ENCODE measurements at regions not wholly inside any gene's neighbourhood (a gene's known extent, or its start where the extent isn't known, plus 50 kb on each side); places are given as distances from the start of the nearest gene placed in this dataset.
"Not testable (repeated sequence)": the region's sequence is repeated elsewhere in the genome, so short reads cannot be mapped to it uniquely, and the experiment has no call there.

DNA sequence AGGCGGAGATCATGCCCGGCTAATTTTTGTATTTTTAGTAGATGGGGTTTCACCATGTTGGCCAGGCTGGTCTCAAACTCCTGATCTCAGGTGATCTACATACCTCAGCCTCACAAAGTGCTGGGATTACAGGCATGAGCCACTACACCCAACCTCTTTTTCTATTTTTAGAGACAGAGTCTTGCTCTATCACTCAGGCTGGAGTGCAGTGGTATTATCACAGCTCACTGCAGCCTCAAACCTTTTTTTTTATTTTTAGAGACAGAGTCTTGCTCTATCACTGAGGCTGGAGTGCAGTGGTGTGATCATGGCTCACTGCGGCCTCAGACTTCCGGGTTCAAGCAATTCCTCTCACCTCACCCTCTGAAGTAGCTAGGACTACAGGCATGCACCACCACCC lies 64.6 kb upstream of the ADGRL1 start:
- DNase-seq; H3K4me2 ChIP-seq; H4K20me1 ChIP-seq (ENCODE audit: insufficient read depth); H3K27ac ChIP-seq (ENCODE audit: low read depth in 2 of 2, low read length in 1 of 2); H3K4me1 ChIP-seq (ENCODE audit: control insufficient read depth in 1 of 2, insufficient read depth in 2 of 2, low read depth in 1 of 2, low read length in 1 of 2); H3K4me3 ChIP-seq (ENCODE audit: low read depth in 2 of 2, low read length in 1 of 2); H3K79me2 ChIP-seq (ENCODE audit: insufficient read depth); CTCF ChIA-PET; H3K36me3 ChIP-seq (replicated peaks in 1 of 2; ENCODE audit: control insufficient read depth in 1 of 2, insufficient read depth in 2 of 2, low read length in 1 of 2); H3K9me2 ChIP-seq; H3K27me3 ChIP-seq (ENCODE audit: insufficient read depth); H2AFZ ChIP-seq (ENCODE audit: low read depth); H3F3A ChIP-seq (replicated peaks; ENCODE audit: insufficient read depth); H3K9me3 ChIP-seq; H3K9ac ChIP-seq: not testable (repeated sequence)
- POLR2A ChIA-PET: interaction anchor here (0.7 kb wide), 1 partner anchor 20 kb away, joined by 3 read pairs; no protein-coding TSS in a partner anchor
- 88% methylated on average over 4 of the region's 4 CpGs for WGBS (ENCODE audit: low lambda C conversion rate)

DNA sequence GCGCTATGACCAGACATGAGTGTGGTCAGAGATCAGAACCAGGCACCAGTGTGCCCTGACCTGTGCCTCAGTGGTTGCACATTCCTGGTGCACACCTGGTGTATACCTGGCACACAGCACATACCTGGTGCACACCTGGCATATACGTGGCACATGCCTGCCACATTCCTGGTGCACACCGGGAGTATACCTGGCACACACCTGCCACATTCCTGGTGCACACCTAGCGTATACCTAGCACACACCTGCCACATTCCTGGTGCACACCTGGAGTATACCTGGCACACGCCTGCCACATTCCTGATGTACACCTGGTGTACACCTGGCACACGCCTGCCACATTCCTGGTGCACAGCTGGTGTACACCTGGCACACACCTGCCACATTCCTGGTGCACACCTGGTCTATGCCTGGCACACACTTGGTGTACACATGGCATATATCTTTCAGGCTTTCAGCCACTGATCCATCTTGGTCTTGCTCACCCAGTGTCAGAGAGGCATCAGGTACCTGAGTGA lies 61.3 kb upstream of the ADGRL1 start:
- DNase-seq: no peak
- no peaks in the 10 kb centered on the region for H3K9me2 ChIP-seq
- H3K4me2 ChIP-seq: no peak overlapping the region
- H3K4me1 ChIP-seq (ENCODE audit: control insufficient read depth in 1 of 2, insufficient read depth in 2 of 2, low read depth in 1 of 2, low read length in 1 of 2): no peaks in the 10 kb centered on the region
- 80% methylated on average over 2 of the region's 6 CpGs for WGBS (ENCODE audit: low lambda C conversion rate)
- no peak overlapping the region for H3K27ac ChIP-seq (ENCODE audit: low read depth in 2 of 2, low read length in 1 of 2)
- H3K9me3 ChIP-seq: no peaks in the 10 kb centered on the region
- no peaks in the 10 kb centered on the region for H3K36me3 ChIP-seq (replicated peaks in 1 of 2; ENCODE audit: control insufficient read depth in 1 of 2, insufficient read depth in 2 of 2, low read length in 1 of 2)
- H4K20me1 ChIP-seq (ENCODE audit: insufficient read depth): no peaks in the 10 kb centered on the region
- H3K79me2 ChIP-seq (ENCODE audit: insufficient read depth): no peaks in the 10 kb centered on the region
- POLR2A ChIA-PET: no interaction called here
- no peak overlapping the region for H3K9ac ChIP-seq
- CTCF ChIA-PET: no interaction called here
- no peak overlapping the region for H2AFZ ChIP-seq (ENCODE audit: low read depth)
- H3K4me3 ChIP-seq (ENCODE audit: low read depth in 2 of 2, low read length in 1 of 2): no peak overlapping the region
- no peaks in the 10 kb centered on the region for H3F3A ChIP-seq (replicated peaks; ENCODE audit: insufficient read depth)
- no peaks in the 10 kb centered on the region for H3K27me3 ChIP-seq (ENCODE audit: insufficient read depth)
- TF ChIP-seq, protein P1, sequence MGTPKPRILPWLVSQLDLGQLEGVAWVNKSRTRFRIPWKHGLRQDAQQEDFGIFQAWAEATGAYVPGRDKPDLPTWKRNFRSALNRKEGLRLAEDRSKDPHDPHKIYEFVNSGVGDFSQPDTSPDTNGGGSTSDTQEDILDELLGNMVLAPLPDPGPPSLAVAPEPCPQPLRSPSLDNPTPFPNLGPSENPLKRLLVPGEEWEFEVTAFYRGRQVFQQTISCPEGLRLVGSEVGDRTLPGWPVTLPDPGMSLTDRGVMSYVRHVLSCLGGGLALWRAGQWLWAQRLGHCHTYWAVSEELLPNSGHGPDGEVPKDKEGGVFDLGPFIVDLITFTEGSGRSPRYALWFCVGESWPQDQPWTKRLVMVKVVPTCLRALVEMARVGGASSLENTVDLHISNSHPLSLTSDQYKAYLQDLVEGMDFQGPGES (IDR thresholded peaks at IDR 0.05; ENCODE audit: low read depth, low read length): no peak
- TF ChIP-seq TAF1 (IDR thresholded peaks at IDR 0.05; ENCODE audit: borderline replicate concordance, low read depth, low read length) (no peak), GATA2 (CRISPR knock-in tag; IDR thresholded peaks at IDR 0.05) (no peak), FOXM1 (IDR thresholded peaks at IDR 0.05; ENCODE audit: low read depth) (no peak), NFIC (IDR thresholded peaks at IDR 0.05; ENCODE audit: borderline replicate concordance) (no peak), TEAD4 (IDR thresholded peaks at IDR 0.05; ENCODE audit: borderline replicate concordance, insufficient read depth) (no peak), FOSL2 (IDR thresholded peaks at IDR 0.05; ENCODE audit: borderline replicate concordance, low read depth) (no peak), GABPA (IDR thresholded peaks at IDR 0.05; ENCODE audit: low read depth) (no peak), ELF1 (IDR thresholded peaks at IDR 0.05) (no peak), EZH2phosphoT487 (IDR thresholded peaks at IDR 0.05; ENCODE audit: borderline replicate concordance, low read depth) (no peak), TCF12 (IDR thresholded peaks at IDR 0.05) (no peak), MEF2A (IDR thresholded peaks at IDR 0.05; ENCODE audit: borderline replicate concordance, low read depth) (no peak)
- TF ChIP-seq, protein P2, sequence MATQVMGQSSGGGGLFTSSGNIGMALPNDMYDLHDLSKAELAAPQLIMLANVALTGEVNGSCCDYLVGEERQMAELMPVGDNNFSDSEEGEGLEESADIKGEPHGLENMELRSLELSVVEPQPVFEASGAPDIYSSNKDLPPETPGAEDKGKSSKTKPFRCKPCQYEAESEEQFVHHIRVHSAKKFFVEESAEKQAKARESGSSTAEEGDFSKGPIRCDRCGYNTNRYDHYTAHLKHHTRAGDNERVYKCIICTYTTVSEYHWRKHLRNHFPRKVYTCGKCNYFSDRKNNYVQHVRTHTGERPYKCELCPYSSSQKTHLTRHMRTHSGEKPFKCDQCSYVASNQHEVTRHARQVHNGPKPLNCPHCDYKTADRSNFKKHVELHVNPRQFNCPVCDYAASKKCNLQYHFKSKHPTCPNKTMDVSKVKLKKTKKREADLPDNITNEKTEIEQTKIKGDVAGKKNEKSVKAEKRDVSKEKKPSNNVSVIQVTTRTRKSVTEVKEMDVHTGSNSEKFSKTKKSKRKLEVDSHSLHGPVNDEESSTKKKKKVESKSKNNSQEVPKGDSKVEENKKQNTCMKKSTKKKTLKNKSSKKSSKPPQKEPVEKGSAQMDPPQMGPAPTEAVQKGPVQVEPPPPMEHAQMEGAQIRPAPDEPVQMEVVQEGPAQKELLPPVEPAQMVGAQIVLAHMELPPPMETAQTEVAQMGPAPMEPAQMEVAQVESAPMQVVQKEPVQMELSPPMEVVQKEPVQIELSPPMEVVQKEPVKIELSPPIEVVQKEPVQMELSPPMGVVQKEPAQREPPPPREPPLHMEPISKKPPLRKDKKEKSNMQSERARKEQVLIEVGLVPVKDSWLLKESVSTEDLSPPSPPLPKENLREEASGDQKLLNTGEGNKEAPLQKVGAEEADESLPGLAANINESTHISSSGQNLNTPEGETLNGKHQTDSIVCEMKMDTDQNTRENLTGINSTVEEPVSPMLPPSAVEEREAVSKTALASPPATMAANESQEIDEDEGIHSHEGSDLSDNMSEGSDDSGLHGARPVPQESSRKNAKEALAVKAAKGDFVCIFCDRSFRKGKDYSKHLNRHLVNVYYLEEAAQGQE (IDR thresholded peaks at IDR 0.05; ENCODE audit: low read depth, low read length): no peak
- TF ChIP-seq, protein P3, sequence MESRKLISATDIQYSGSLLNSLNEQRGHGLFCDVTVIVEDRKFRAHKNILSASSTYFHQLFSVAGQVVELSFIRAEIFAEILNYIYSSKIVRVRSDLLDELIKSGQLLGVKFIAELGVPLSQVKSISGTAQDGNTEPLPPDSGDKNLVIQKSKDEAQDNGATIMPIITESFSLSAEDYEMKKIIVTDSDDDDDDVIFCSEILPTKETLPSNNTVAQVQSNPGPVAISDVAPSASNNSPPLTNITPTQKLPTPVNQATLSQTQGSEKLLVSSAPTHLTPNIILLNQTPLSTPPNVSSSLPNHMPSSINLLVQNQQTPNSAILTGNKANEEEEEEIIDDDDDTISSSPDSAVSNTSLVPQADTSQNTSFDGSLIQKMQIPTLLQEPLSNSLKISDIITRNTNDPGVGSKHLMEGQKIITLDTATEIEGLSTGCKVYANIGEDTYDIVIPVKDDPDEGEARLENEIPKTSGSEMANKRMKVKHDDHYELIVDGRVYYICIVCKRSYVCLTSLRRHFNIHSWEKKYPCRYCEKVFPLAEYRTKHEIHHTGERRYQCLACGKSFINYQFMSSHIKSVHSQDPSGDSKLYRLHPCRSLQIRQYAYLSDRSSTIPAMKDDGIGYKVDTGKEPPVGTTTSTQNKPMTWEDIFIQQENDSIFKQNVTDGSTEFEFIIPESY (IDR thresholded peaks at IDR 0.05; ENCODE audit: borderline replicate concordance, low read depth): no peak
- TF ChIP-seq, protein P4, sequence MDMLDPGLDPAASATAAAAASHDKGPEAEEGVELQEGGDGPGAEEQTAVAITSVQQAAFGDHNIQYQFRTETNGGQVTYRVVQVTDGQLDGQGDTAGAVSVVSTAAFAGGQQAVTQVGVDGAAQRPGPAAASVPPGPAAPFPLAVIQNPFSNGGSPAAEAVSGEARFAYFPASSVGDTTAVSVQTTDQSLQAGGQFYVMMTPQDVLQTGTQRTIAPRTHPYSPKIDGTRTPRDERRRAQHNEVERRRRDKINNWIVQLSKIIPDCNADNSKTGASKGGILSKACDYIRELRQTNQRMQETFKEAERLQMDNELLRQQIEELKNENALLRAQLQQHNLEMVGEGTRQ (IDR thresholded peaks at IDR 0.05; ENCODE audit: borderline replicate concordance, low read depth, low read length): no peak
- TF ChIP-seq, protein P5, sequence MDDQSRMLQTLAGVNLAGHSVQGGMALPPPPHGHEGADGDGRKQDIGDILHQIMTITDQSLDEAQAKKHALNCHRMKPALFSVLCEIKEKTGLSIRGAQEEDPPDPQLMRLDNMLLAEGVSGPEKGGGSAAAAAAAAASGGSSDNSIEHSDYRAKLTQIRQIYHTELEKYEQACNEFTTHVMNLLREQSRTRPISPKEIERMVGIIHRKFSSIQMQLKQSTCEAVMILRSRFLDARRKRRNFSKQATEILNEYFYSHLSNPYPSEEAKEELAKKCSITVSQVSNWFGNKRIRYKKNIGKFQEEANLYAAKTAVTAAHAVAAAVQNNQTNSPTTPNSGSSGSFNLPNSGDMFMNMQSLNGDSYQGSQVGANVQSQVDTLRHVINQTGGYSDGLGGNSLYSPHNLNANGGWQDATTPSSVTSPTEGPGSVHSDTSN (IDR thresholded peaks at IDR 0.05): no peak
- TF ChIP-seq, protein P6, sequence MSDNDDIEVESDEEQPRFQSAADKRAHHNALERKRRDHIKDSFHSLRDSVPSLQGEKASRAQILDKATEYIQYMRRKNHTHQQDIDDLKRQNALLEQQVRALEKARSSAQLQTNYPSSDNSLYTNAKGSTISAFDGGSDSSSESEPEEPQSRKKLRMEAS (IDR thresholded peaks at IDR 0.05; ENCODE audit: low read depth): no peak
- TF ChIP-seq, protein P7, sequence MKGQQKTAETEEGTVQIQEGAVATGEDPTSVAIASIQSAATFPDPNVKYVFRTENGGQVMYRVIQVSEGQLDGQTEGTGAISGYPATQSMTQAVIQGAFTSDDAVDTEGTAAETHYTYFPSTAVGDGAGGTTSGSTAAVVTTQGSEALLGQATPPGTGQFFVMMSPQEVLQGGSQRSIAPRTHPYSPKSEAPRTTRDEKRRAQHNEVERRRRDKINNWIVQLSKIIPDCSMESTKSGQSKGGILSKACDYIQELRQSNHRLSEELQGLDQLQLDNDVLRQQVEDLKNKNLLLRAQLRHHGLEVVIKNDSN (IDR thresholded peaks at IDR 0.05; ENCODE audit: borderline replicate concordance, low read depth): no peak

Data from SK-N-SH (cell line).